Mesendoderm (in vitro differentiated cells): ENCODE measurements at regions not wholly inside any gene's neighbourhood (a gene's known extent, or its start where the extent isn't known, plus 50 kb on each side); places are given as distances from the start of the nearest gene placed in this dataset.

Source experiments
- DNase-seq: peaks from one replicate; pipeline ENCODE4 v3.0.0; 2013
- H2AK5ac ChIP-seq: 2 replicates; pipeline ENCODE4 v1.6.1; 2013; ENCODE audit warnings: low read length, inconsistent platforms
- H2BK120ac ChIP-seq: 2 replicates; pipeline ENCODE4 v1.6.1; 2013; ENCODE audit warnings: low read depth, mild to moderate bottlenecking, low read length, moderate library complexity, mixed read lengths
- H2BK15ac ChIP-seq: replicated peaks from 2 replicates; pipeline ENCODE4 v1.6.1; 2013; ENCODE audit warnings: low read depth, mild to moderate bottlenecking, moderate library complexity
- H2BK5ac ChIP-seq: 2 replicates; pipeline ENCODE4 v1.6.1; 2013; ENCODE audit warnings: low read length, inconsistent platforms
- H3K18ac ChIP-seq: 2 replicates; pipeline ENCODE4 v1.6.1; 2013; ENCODE audit warnings: mild to moderate bottlenecking, low read length, mixed read lengths
- H3K23ac ChIP-seq: one replicate; pipeline ENCODE4 v1.6.1; 2013; ENCODE audit warnings: low read length
- H3K27ac ChIP-seq: 2 replicates; pipeline ENCODE4 v1.5.1; 2013; ENCODE audit warnings: low read depth, mild to moderate bottlenecking, inconsistent platforms, low read length, moderate library complexity
- H3K27me3 ChIP-seq: 2 replicates; pipeline ENCODE4 v1.6.1; 2013; ENCODE audit warnings: low read length, control low read depth, mild to moderate bottlenecking, inconsistent platforms; ENCODE audit not compliant: insufficient read depth, poor library complexity
- H3K36me3 ChIP-seq: 2 replicates; pipeline ENCODE4 v1.6.1; 2013; ENCODE audit warnings: low read length, inconsistent platforms; ENCODE audit not compliant: control insufficient read depth, insufficient read depth
- H3K4ac ChIP-seq: one replicate; pipeline ENCODE4 v1.6.1; 2013; ENCODE audit warnings: low read depth, mild to moderate bottlenecking, low read length, moderate library complexity
- H3K4me1 ChIP-seq: 2 replicates; pipeline ENCODE4 v1.6.1; 2013; ENCODE audit warnings: low read depth, low read length, inconsistent platforms; ENCODE audit not compliant: control insufficient read depth
- H3K4me2 ChIP-seq: 2 replicates; pipeline ENCODE4 v1.6.1; 2013; ENCODE audit warnings: low read length
- H3K4me3 ChIP-seq: 2 replicates; pipeline ENCODE4 v1.5.1; 2013; ENCODE audit warnings: mild to moderate bottlenecking, low read length
- H3K56ac ChIP-seq: one replicate; pipeline ENCODE4 v1.6.1; 2013; ENCODE audit warnings: low read length
- H3K79me1 ChIP-seq: 2 replicates; pipeline ENCODE4 v1.6.1; 2013; ENCODE audit warnings: low read length, inconsistent platforms
- H3K79me2 ChIP-seq: 2 replicates; pipeline ENCODE4 v1.6.1; 2013; ENCODE audit warnings: mild to moderate bottlenecking, low read length; ENCODE audit not compliant: control insufficient read depth, insufficient read depth
- H3K9ac ChIP-seq: 2 replicates; pipeline ENCODE4 v1.6.1; 2013; ENCODE audit warnings: low read length, inconsistent platforms
- H4K5ac ChIP-seq: one replicate; pipeline ENCODE4 v1.6.1; 2013; ENCODE audit warnings: low read length
- H4K8ac ChIP-seq: one replicate; pipeline ENCODE4 v1.6.1; 2013; ENCODE audit warnings: low read depth, mild to moderate bottlenecking, control low read depth, low read length, moderate library complexity
- WGBS: extraction: QIAGEN DNeasy Blood & Tissue Kit; methylation state at CpG from one replicate; pipeline ENCODE4 v1.1.7; 2013; ENCODE audit warnings: low lambda C conversion rate, missing lambda C conversion rate; ENCODE audit not compliant: insufficient coverage; ENCODE audit errors: extremely low coverage; 5-methylcytosine and 5-hydroxymethylcytosine counted together

GRCh38 chr1:55696181-55696754 is 481.1 kb upstream of the USP24 start:
- Histone ChIP-seq H4K5ac (no peak overlapping the region), H3K4me2 (no peak overlapping the region), H3K18ac (no peak overlapping the region), H3K4ac (no peak overlapping the region), H3K27me3 (peaks cover 9% of the 10 kb centered on the region), H3K36me3 (no peaks in the 10 kb centered on the region), H3K79me2 (no peaks in the 10 kb centered on the region), H3K4me3 (no peak overlapping the region), H2BK120ac (no peak overlapping the region), H3K4me1 (peaks cover 2% of the 10 kb centered on the region), H3K9ac (no peak overlapping the region), H3K27ac (no peak overlapping the region), H4K8ac (no peak overlapping the region), H3K79me1 (no peaks in the 10 kb centered on the region), H3K56ac (no peak overlapping the region), H3K23ac (no peak overlapping the region), H2BK15ac (no peak overlapping the region), H2AK5ac (no peak overlapping the region), H2BK5ac (no peak overlapping the region)
- no peak for DNase-seq
- no CpG with 5 or more reads among the region's 10 CpGs for WGBS

- H4K5ac ChIP-seq, result no peak overlapping the region
- no CpG with 5 or more reads among the region's 5 CpGs for WGBS
- H3K9ac ChIP-seq, result no peak overlapping the region
- no peaks in the 10 kb centered on the region for H3K79me2 ChIP-seq
- no peak overlapping the region for H3K27ac ChIP-seq
- no peak overlapping the region for H2BK15ac ChIP-seq
- no peak overlapping the region for H3K23ac ChIP-seq
- H2BK120ac ChIP-seq, result no peak overlapping the region
- peaks cover 2% of the 10 kb centered on the region for H3K4me1 ChIP-seq
- H3K4me2 ChIP-seq, result no peak overlapping the region
- H3K18ac ChIP-seq, result no peak overlapping the region
- no peak overlapping the region for H3K4ac ChIP-seq
- no peaks in the 10 kb centered on the region for H3K36me3 ChIP-seq
- peaks cover 9% of the 10 kb centered on the region for H3K27me3 ChIP-seq
- H2BK5ac ChIP-seq, result no peak overlapping the region
- no peak overlapping the region for H3K4me3 ChIP-seq
- no peak overlapping the region for H2AK5ac ChIP-seq
- no peak for DNase-seq
- no peaks in the 10 kb centered on the region for H3K79me1 ChIP-seq
- H3K56ac ChIP-seq, result no peak overlapping the region
- H4K8ac ChIP-seq, result no peak overlapping the region
These were observed 480.4 kb upstream of the USP24 start for GRCh38 chr1:55695552-55695951.

GRCh38 chr1:55695151-55695550 is 480.0 kb upstream of the USP24 start:
- Histone ChIP-seq H3K4ac (no peak overlapping the region), H3K27ac (no peak overlapping the region), H4K5ac (no peak overlapping the region), H3K79me2 (no peaks in the 10 kb centered on the region), H2BK5ac (no peak overlapping the region), H2BK15ac (no peak overlapping the region), H3K9ac (no peak overlapping the region), H3K27me3 (peaks cover 11% of the 10 kb centered on the region), H2AK5ac (no peak overlapping the region), H3K56ac (no peak overlapping the region), H3K4me1 (peaks cover 6% of the 10 kb centered on the region), H3K79me1 (no peaks in the 10 kb centered on the region), H3K18ac (no peak overlapping the region), H2BK120ac (no peak overlapping the region), H3K36me3 (no peaks in the 10 kb centered on the region), H3K23ac (no peak overlapping the region), H4K8ac (no peak overlapping the region), H3K4me2 (no peak overlapping the region), H3K4me3 (no peak overlapping the region)
- no peak for DNase-seq
- whole genome bisulfite sequencing, result no CpG with 5 or more reads among the region's 4 CpGs

GRCh38 chr1:55694310-55694801 is 479.2 kb upstream of the USP24 start:
- Histone ChIP-seq H2BK120ac (no peak overlapping the region), H2BK15ac (no peak overlapping the region), H4K8ac (no peak overlapping the region), H3K27ac (no peak overlapping the region), H3K4ac (no peak overlapping the region), H3K18ac (no peak overlapping the region), H2AK5ac (no peak overlapping the region), H3K27me3 (peaks cover 12% of the 10 kb centered on the region), H3K79me1 (no peaks in the 10 kb centered on the region), H2BK5ac (no peak overlapping the region), H3K4me2 (no peak overlapping the region), H3K79me2 (no peaks in the 10 kb centered on the region), H3K9ac (no peak overlapping the region), H3K4me1 (peaks cover 7% of the 10 kb centered on the region), H3K23ac (no peak overlapping the region), H4K5ac (no peak overlapping the region), H3K36me3 (no peaks in the 10 kb centered on the region), H3K4me3 (no peak overlapping the region), H3K56ac (no peak overlapping the region)
- WGBS, result no CpG with 5 or more reads among the region's 2 CpGs
- DNase-seq, result no peak

- no peak for DNase-seq
- Histone ChIP-seq H3K4me2 (no peak overlapping the region), H3K27me3 (peaks cover 12% of the 10 kb centered on the region), H3K79me1 (no peaks in the 10 kb centered on the region), H3K79me2 (no peaks in the 10 kb centered on the region), H3K36me3 (no peaks in the 10 kb centered on the region), H3K18ac (no peak overlapping the region), H2AK5ac (no peak overlapping the region), H3K27ac (no peak overlapping the region), H3K56ac (no peak overlapping the region), H3K4ac (no peak overlapping the region), H3K23ac (no peak overlapping the region), H3K4me3 (no peak overlapping the region), H3K9ac (no peak overlapping the region), H2BK5ac (no peak overlapping the region), H2BK120ac (no peak overlapping the region), H4K5ac (no peak overlapping the region), H4K8ac (no peak overlapping the region), H2BK15ac (no peak overlapping the region), H3K4me1 (peaks cover 7% of the 10 kb centered on the region)
- no CpG with 5 or more reads among the region's 1 CpG for WGBS
These were observed 477.6 kb upstream of the USP24 start for GRCh38 chr1:55692726-55693125.

- Histone ChIP-seq H3K79me1 (no peaks in the 10 kb centered on the region), H3K27ac (no peak overlapping the region), H3K23ac (no peak overlapping the region), H3K56ac (no peak overlapping the region), H3K79me2 (no peaks in the 10 kb centered on the region), H4K5ac (no peak overlapping the region), H3K4me1 (peaks cover 7% of the 10 kb centered on the region), H3K4me3 (no peak overlapping the region), H3K27me3 (peaks cover 12% of the 10 kb centered on the region), H3K36me3 (no peaks in the 10 kb centered on the region), H3K4me2 (no peak overlapping the region), H3K18ac (no peak overlapping the region), H2BK5ac (no peak overlapping the region), H3K4ac (no peak overlapping the region), H2BK120ac (no peak overlapping the region), H3K9ac (no peak overlapping the region), H2AK5ac (no peak overlapping the region), H4K8ac (no peak overlapping the region), H2BK15ac (no peak overlapping the region)
- no peak for DNase-seq
- WGBS, result no CpG with 5 or more reads among the region's 4 CpGs
These were observed 475.2 kb upstream of the USP24 start for GRCh38 chr1:55690366-55690765.
